ENCODE measurements at regions not wholly inside any gene's neighbourhood (a gene's known extent, or its start where the extent isn't known, plus 50 kb on each side); places are given as distances from the start of the nearest gene placed in this dataset.
A peak's percentile ranks its signal among the peaks of the same experiment; 100 is the strongest.

GRCh38 chr6:91694016-91694654 is 1107.3 kb upstream of the MAP3K7 start:
- no peak overlapping the region for H3K4me2 ChIP-seq
- H3K9me3 ChIP-seq (replicated peaks in 1 of 11): no peaks in the 10 kb centered on the region
- no peaks in the 10 kb centered on the region for H3K27me3 ChIP-seq
- H3K4me3 ChIP-seq: no peak overlapping the region
- TF ChIP-seq Cebpa-rat (IDR thresholded peaks at IDR 0.05): no peak
- no peaks in the 10 kb centered on the region for H3K36me3 ChIP-seq
- no peaks in the 10 kb centered on the region for H3K4me1 ChIP-seq
- no peak overlapping the region for H3K27ac ChIP-seq
- H4K20me1 ChIP-seq: no peaks in the 10 kb centered on the region
- H3K9ac ChIP-seq: no peak overlapping the region

- no peak for TF ChIP-seq Cebpa-rat (IDR thresholded peaks at IDR 0.05)
- Histone ChIP-seq H3K27me3 (no peaks in the 10 kb centered on the region), H3K4me1 (no peaks in the 10 kb centered on the region), H3K4me2 (no peak overlapping the region), H4K20me1 (no peaks in the 10 kb centered on the region), H3K27ac (no peak overlapping the region), H3K9ac (no peak overlapping the region), H3K9me3 (replicated peaks in 1 of 11) (no peaks in the 10 kb centered on the region), H3K4me3 (no peak overlapping the region), H3K36me3 (no peaks in the 10 kb centered on the region)
These were observed 1104.6 kb upstream of the MAP3K7 start for GRCh38 chr6:91691449-91691848.

DNA sequence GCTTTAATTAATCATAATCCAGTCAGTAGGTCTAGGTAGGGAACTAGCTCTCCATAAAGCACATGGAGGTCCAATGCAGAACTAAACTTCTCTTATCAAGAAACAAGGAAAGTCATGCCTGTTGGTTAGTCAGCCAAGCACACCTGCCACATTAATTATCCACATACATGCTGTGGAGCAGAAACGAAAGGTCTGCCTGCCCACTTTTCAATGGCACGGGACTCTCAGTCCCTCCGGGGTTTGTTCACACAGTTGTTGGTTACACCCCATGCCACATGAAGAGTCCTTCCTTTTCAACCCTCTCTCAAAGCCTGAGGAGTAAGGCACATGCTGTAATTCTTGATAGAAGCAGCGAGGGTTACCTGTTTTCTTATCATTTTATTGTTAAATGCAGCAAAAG is 1096.4 kb upstream of the MAP3K7 start:
- Histone ChIP-seq H3K27me3 (no peaks in the 10 kb centered on the region), H3K4me1 (peaks cover 0 to 7% (median 0%) of the 10 kb centered on the region in 10 experiments; a peak in 4 of 20 replicates)

DNA sequence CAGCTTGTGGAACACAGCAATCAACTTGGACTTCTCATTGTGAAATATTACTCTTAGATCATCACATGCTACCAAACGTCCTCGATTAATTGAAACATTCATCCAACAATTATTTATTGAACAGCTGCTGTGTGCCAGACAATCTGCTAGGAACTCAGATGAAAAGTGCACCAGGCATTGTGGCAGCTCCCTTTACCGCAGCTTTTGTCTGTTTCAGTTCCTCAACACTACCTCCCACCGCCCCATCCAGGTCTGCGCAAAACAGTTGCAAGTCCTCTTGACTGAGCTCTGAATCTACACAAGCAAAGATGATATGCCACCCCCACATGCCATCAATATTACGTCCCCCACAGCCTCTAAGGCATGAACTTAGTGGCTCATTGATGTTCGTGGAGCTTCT is 1094.4 kb upstream of the MAP3K7 start:
- Histone ChIP-seq H4K20me1 (no peaks in the 10 kb centered on the region), H3K27me3 (no peaks in the 10 kb centered on the region), H3K9me3 (replicated peaks in 1 of 11) (no peaks in the 10 kb centered on the region), H3K9ac (no peak overlapping the region), H3K4me1 (peaks cover 0 to 7% (median 0%) of the 10 kb centered on the region in 10 experiments; a peak in 4 of 20 replicates), H3K4me2 (no peak overlapping the region), H3K36me3 (no peaks in the 10 kb centered on the region), H3K27ac (no peak overlapping the region), H3K4me3 (no peak overlapping the region)
- TF ChIP-seq Cebpa-rat (IDR thresholded peaks at IDR 0.05): no peak

More for the DNA sequence above, 1096.4 kb upstream of the MAP3K7 start:
- H3K9ac ChIP-seq: no peak overlapping the region
- H4K20me1 ChIP-seq: no peaks in the 10 kb centered on the region
- peak overlapping the region in 4 of 11 experiments; percentile 6 to 36 (median 18); a peak in 3 of 22 replicates for H3K4me2 ChIP-seq
- H3K9me3 ChIP-seq (replicated peaks in 1 of 11): no peaks in the 10 kb centered on the region
- no peaks in the 10 kb centered on the region for H3K36me3 ChIP-seq
- no peak overlapping the region for H3K4me3 ChIP-seq
- H3K27ac ChIP-seq: no peak overlapping the region
- no peak for TF ChIP-seq Cebpa-rat (IDR thresholded peaks at IDR 0.05)

DNA sequence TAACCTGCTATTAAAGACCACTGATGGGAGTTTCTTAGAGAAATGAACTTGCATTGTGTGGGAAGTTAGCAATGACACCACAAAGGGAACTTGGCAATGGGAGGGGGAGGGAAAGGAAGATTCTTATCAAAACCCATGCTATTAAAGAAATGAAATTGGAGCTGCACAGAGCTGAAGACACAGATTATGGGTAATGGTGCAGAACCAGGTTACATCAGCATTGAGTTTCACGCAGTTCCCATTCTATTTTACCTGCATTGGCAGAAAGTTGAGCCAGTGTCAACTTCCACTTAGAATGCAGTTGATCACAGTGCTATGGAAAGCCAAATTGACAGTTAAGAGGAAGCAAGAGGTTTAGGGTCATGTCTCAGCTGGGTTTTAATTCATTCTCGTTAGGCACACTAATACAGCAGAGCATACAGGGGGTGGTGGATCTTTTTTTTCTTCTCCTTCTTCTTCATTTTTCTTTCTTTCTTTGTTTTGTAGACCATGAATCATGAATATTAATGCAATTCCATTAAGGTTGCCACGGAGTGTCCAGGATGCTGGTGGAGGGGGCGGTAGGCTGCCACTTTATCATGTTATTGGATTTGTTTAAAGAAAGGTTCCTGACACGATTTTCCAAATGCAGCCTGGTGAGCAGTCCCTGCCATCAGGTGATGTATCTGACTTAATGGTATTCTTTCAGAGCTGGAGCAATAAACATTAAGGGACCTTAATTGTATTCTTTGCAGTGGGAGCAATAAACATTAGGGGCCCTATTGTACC is 1092.0 kb upstream of the MAP3K7 start:
- Histone ChIP-seq H3K9me3 (replicated peaks in 1 of 11) (no peaks in the 10 kb centered on the region), H3K4me2 (no peak overlapping the region), H3K27ac (no peak overlapping the region), H3K4me1 (peaks cover 0 to 7% (median 0%) of the 10 kb centered on the region in 10 experiments; a peak in 4 of 20 replicates), H3K27me3 (no peaks in the 10 kb centered on the region), H3K9ac (no peak overlapping the region), H3K36me3 (no peaks in the 10 kb centered on the region), H3K4me3 (no peak overlapping the region), H4K20me1 (no peaks in the 10 kb centered on the region)
- TF ChIP-seq Cebpa-rat (IDR thresholded peaks at IDR 0.05): no peak

DNA sequence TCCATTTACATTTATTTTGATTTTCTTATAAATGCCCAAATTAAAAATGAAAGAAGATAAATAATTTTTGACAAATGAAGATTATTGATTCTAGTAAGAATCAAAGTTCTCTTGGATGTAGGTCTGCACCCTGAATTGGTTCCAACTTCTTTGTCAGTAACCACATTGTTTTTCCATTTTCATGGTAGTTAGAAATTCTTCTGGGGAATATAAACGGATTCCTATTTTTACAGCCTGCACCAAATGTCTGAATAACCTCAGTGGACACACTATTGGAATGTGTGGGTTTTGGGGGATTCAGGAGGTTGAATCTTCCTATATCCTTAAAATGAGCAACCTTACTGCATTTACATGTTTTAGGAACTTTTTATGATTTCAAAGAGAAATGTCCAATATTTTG is 1085.3 kb upstream of the MAP3K7 start:
- H3K4me1 ChIP-seq: no peaks in the 10 kb centered on the region
- no peaks in the 10 kb centered on the region for H3K27me3 ChIP-seq
- no peak overlapping the region for H3K9ac ChIP-seq
- H3K27ac ChIP-seq: no peak overlapping the region
- H3K4me3 ChIP-seq: no peak overlapping the region
- no peaks in the 10 kb centered on the region for H3K36me3 ChIP-seq
- no peaks in the 10 kb centered on the region for H4K20me1 ChIP-seq
- no peak overlapping the region for H3K4me2 ChIP-seq
- no peaks in the 10 kb centered on the region for H3K9me3 ChIP-seq (replicated peaks in 1 of 11)
- no peak for TF ChIP-seq Cebpa-rat (IDR thresholded peaks at IDR 0.05)

DNA sequence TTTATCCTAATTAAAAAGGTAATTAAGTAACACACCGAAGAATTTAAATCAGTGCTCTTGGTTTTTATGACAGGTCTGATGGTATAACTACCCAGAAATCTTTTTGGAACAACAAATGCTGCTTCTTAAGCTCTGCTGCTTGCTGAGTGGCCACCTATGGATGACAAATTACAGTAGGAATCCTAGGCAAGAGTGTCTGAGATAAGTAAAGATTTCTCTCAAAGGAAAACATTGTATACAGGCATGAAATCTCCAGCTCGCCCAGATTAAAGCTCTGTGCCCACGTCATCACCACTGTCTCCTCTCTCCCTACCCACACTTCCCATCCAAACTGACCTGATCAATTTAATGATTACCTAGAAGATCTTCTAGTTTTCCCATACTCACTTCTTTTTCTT is 1083.0 kb upstream of the MAP3K7 start:
- Histone ChIP-seq H3K36me3 (no peaks in the 10 kb centered on the region), H3K4me3 (no peak overlapping the region), H3K9me3 (replicated peaks in 1 of 11) (no peaks in the 10 kb centered on the region), H4K20me1 (no peaks in the 10 kb centered on the region), H3K4me2 (no peak overlapping the region), H3K9ac (no peak overlapping the region), H3K27me3 (no peaks in the 10 kb centered on the region), H3K4me1 (no peaks in the 10 kb centered on the region), H3K27ac (no peak overlapping the region)
- TF ChIP-seq Cebpa-rat (IDR thresholded peaks at IDR 0.05): no peak

DNA sequence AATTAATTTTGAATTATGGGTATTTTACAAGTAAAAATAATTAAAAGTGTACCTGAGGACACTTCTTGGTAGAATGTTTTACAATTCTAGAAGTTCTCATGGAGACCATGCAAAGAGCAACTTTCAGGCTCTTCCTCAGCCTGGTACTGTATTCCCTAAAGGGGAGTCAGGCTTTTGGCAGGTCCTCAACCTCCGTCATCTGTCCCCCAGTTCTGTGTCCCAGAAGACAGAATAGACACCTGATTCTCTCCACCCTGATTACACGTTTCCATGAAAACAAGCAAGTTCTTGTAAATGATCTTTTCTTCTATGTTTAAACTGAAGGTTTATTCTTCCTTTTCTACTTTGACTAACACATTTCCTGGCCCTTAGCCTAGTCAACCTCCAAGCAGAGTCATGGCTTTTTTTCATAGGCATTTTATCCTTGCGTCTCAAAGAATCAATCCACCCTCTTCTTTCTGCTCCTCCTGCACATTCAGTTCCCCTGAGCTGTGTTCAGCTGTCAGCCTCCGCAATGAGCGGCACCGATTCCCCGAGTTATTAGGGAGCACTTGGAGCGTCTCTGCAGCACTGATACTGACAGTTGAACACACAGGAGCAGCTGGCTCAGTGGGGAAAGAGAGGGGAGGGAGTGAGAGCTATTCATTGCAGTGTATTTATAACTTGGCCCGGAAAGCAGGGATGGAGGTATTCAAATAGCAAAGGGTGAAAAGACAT is 1082.4 kb upstream of the MAP3K7 start:
- no peaks in the 10 kb centered on the region for H3K4me1 ChIP-seq
- H3K4me2 ChIP-seq: no peak overlapping the region
- TF ChIP-seq Cebpa-rat (IDR thresholded peaks at IDR 0.05): no peak
- peaks cover 0 to 1% (median 0%) of the 10 kb centered on the region in 11 experiments; a peak in 2 of 22 replicates for H3K9me3 ChIP-seq (replicated peaks in 1 of 11)
- no peaks in the 10 kb centered on the region for H4K20me1 ChIP-seq
- no peaks in the 10 kb centered on the region for H3K27me3 ChIP-seq
- H3K36me3 ChIP-seq: no peaks in the 10 kb centered on the region
- H3K9ac ChIP-seq: no peak overlapping the region
- no peak overlapping the region for H3K27ac ChIP-seq
- no peak overlapping the region for H3K4me3 ChIP-seq

DNA sequence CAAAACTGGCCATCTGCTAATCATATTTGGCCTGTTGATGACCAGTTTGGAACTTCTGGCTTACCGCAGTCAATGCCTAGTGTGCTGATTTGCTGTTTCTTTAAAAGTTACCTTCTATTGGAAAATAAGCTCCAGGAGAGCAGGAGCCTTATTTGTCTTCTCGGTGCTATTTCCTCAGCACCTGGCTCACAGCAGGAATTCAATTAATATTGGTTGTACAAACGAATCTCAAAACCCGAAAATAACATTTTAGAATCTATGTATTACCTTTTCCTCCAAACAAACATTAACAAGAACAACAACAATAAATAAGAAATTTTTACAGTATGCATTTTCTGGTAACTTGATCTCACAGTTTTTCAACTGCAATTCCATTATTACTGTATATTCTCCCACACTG is 1080.7 kb upstream of the MAP3K7 start:
- no peaks in the 10 kb centered on the region for H3K27me3 ChIP-seq
- H4K20me1 ChIP-seq: no peaks in the 10 kb centered on the region
- H3K9me3 ChIP-seq (replicated peaks in 1 of 11): peaks cover 0 to 11% (median 8%) of the 10 kb centered on the region in 11 experiments; a peak in 9 of 22 replicates
- no peak overlapping the region for H3K4me3 ChIP-seq
- no peak overlapping the region for H3K9ac ChIP-seq
- H3K27ac ChIP-seq: no peak overlapping the region
- no peaks in the 10 kb centered on the region for H3K36me3 ChIP-seq
- TF ChIP-seq Cebpa-rat (IDR thresholded peaks at IDR 0.05): no peak
- H3K4me2 ChIP-seq: no peak overlapping the region
- H3K4me1 ChIP-seq: no peaks in the 10 kb centered on the region

Data from BLaER1 treated with 17β-estradiol and CSF1 and Interleukin-3, amounts not matched to agents 10 nM and 100 nM (cell line).